H7 (cell line): ENCODE measurements at regions not wholly inside any gene's neighbourhood (a gene's known extent, or its start where the extent isn't known, plus 50 kb on each side); places are given as distances from the start of the nearest gene placed in this dataset.

ENCODE experiments used
- DNase-seq: peaks from one replicate; pipeline ENCODE4 v3.0.0; 2012
- H3K27me3 ChIP-seq: 2 replicates; pipeline ENCODE4 v1.6.0; 2011; ENCODE audit warnings: mild to moderate bottlenecking, low read length; ENCODE audit not compliant: control insufficient read depth, insufficient read depth
- H3K36me3 ChIP-seq: replicated peaks from 2 replicates; pipeline ENCODE4 v1.5.1; 2011; ENCODE audit warnings: low read length; ENCODE audit not compliant: control insufficient read depth, insufficient read depth
- H3K4me3 ChIP-seq: 2 replicates; pipeline ENCODE4 v1.5.1; 2011; ENCODE audit warnings: low read depth, mild to moderate bottlenecking, control low read depth, low read length, moderate library complexity; ENCODE audit not compliant: insufficient read depth

DNA sequence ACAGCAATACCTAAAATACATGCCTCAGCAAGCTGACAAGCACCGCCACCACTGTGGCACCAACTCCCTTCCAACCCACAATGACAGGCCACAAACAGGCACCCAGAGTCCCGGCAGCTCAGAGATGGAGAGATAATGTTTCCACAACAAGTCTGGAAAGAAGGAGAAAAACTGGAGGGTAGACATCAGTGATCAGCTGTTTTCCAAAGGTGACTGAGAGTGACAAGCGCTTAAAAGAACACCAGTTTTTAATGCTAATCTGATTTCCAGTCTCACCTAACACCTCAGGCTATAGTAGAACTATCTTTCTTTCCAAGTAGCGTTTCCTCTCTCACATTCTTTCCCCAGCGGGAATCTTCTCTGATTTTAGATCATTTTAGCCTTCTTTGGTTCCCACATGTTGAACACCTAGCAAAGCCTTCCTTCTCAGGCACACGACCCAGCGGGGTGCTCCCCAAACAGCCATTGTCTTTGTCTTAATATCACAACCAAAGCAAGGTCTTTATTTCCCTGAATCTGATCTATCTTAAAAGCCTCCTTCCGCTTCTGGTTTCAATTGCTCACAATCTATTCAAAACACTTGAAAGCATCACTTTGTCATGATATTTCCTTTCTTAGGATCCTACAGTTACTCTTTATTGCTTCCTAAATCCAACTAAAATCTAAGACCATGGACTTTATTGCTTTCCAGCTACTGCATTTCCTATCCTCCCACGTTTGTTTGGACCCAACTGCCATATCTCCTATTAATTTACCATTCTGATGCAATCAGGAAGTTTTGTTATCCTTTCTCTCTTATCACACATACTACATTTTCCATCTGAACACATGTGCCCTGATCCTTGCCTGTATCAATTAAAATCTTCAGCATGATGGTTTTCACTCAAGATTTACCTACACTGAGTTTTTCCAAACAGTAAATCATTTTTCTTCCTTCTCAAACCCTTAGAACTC, 282.7 kb downstream of the ADGB start:
- Histone ChIP-seq H3K36me3 (no peaks in the 10 kb centered on the region), H3K4me3 (no peak overlapping the region), H3K27me3 (no peaks in the 10 kb centered on the region)
- no peak for DNase-seq

- Histone ChIP-seq H3K36me3 (no peaks in the 10 kb centered on the region), H3K27me3 (no peaks in the 10 kb centered on the region), H3K4me3 (no peak overlapping the region)
- no peak for DNase-seq
These were observed 285.1 kb downstream of the ADGB start for GRCh38 chr6:146883640-146884531.

DNA sequence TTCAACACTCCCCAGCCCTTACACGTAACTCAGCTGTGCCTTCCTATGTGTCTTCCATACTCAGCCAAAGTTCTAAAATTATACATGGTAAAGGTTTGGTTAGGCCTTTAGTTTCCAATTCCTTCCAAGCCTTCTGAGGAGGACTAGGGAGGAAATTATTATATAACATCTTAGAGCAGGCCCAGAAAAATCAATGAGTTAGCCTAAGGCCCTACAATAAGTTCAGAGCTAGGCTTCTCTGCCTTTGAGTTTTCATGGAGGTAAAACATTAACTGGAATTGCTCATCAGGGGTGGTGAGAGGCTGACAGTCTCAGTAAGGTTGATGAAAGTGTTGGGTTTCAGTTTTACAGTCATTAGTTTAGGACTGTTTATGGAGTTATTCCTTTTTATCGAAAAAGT, 286.0 kb downstream of the ADGB start:
- no peak for DNase-seq
- no peaks in the 10 kb centered on the region for H3K27me3 ChIP-seq
- no peaks in the 10 kb centered on the region for H3K36me3 ChIP-seq
- no peak overlapping the region for H3K4me3 ChIP-seq

GRCh38 chr6:146885708-146886457, 287.1 kb downstream of the ADGB start:
- no peak for DNase-seq
- Histone ChIP-seq H3K4me3 (no peak overlapping the region), H3K27me3 (no peaks in the 10 kb centered on the region), H3K36me3 (no peaks in the 10 kb centered on the region)

GRCh38 chr6:146886587-146887446, 288.0 kb downstream of the ADGB start:
- Histone ChIP-seq H3K4me3 (no peak overlapping the region), H3K36me3 (no peaks in the 10 kb centered on the region), H3K27me3 (no peaks in the 10 kb centered on the region)
- no peak for DNase-seq

- no peaks in the 10 kb centered on the region for H3K27me3 ChIP-seq
- no peak for DNase-seq
- H3K4me3 ChIP-seq, result no peak overlapping the region
- H3K36me3 ChIP-seq, result no peaks in the 10 kb centered on the region
These were observed 288.8 kb downstream of the ADGB start for GRCh38 chr6:146887447-146888077.

DNA sequence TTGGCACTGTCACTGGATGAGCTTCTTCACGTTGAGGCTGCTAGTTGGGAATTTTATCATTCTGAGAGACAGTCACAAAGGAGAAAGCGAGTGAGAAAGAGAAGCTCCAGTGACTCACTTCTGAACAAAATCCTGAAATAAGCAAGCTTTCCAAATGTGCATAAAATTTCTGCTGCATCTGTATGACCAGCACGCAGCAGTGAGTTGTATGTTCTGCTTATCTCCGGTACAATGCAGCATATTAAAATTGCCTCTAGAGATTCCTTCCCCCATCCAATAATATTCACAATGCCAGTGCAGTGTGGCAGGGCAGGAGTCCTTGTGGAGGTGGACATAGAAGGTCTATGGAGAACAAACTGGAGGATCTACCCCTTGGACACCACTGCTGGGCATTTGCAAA, 290.5 kb downstream of the ADGB start:
- Histone ChIP-seq H3K36me3 (no peaks in the 10 kb centered on the region), H3K27me3 (no peaks in the 10 kb centered on the region), H3K4me3 (no peak overlapping the region)
- DNase-seq, result no peak

GRCh38 chr6:146890172-146890571, 291.4 kb downstream of the ADGB start:
- H3K4me3 ChIP-seq, result no peak overlapping the region

DNA sequence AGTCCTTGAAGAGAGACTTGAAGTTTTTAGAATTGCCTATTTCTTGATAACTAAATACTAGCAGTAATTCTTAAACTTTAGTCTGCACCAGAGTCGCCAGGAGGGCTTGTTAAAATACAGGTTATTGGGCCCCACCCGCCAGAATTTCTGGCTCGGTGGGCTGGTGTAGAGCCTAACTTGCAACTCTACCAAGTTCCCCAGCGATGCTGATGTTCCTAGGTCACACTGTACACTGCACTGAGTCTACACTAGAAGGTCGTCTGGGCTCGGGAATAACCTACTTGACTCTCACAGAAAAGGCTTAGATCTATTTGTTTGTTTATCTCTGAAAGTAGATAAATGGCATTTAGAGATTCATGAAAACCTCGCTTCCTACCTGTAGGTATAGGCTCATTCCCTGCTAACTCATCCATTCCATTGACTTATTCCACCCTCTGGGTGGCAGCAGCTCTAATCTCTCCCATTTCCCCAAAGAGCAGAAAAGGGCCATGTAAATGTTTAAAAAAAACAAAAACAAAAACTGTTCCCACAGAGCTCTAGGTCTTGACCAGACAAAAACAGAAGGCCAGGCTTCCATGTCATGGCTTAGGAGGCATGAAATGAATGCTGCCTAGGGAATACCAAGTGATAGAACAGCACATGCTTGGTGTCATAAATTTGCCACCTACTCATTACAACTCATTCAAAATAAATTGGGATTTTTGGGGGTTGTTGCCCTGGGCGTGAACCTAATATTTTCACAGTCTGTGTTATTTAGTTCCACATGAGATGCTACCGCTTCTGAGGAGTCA, 292.1 kb downstream of the ADGB start:
- Histone ChIP-seq H3K4me3 (no peak overlapping the region), H3K27me3 (no peaks in the 10 kb centered on the region), H3K36me3 (no peaks in the 10 kb centered on the region)
- DNase-seq, result no peak

More at GRCh38 chr6:146890172-146890571, 291.4 kb downstream of the ADGB start:
- DNase-seq, result no peak
- H3K27me3 ChIP-seq, result no peaks in the 10 kb centered on the region
- no peaks in the 10 kb centered on the region for H3K36me3 ChIP-seq

DNA sequence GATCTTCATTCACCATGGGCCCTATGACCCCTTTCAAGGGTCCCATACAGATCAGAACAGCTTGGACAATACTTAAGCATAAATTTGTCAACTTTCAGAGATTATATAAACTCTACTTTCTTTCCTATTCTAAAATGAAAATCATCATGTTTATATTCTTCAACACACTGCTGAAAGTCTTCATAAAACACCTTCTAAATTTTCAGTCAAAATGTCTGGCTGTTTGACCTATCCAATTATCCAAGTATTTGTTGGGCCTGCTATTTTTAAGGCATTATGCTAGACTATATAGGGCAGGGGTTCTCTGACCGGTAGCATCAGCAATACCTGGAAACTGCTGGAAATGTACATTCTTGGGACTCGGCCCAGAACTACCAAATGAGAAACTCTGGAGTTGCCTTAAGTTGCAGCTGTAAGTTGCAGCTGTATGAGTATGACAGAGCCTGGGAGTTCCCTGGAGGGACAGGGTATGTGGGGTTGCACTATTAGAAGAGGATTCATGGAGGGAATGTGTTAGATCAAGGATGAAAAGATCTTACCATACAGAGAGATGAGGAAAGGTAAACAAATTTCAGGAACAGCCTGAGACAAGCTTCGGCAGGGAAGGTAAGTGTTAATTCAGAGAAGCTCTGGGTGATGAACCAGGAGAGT, 293.0 kb downstream of the ADGB start:
- H3K36me3 ChIP-seq, result no peaks in the 10 kb centered on the region
- no peak overlapping the region for H3K4me3 ChIP-seq
- no peaks in the 10 kb centered on the region for H3K27me3 ChIP-seq
- DNase-seq, result no peak

GRCh38 chr6:146892283-146892612, 293.5 kb downstream of the ADGB start:
- Histone ChIP-seq H3K27me3 (no peaks in the 10 kb centered on the region), H3K4me3 (no peak overlapping the region), H3K36me3 (no peaks in the 10 kb centered on the region)
- no peak for DNase-seq

GRCh38 chr6:146892613-146893401, 294.0 kb downstream of the ADGB start:
- Histone ChIP-seq H3K4me3 (no peak overlapping the region), H3K36me3 (no peaks in the 10 kb centered on the region), H3K27me3 (no peaks in the 10 kb centered on the region)
- DNase-seq, result no peak
